Vagina (tissue), 2 donors: ENCODE measurements at regions not wholly inside any gene's neighbourhood (a gene's known extent, or its start where the extent isn't known, plus 50 kb on each side); places are given as distances from the start of the nearest gene placed in this dataset.

ENCODE experiments used
- POLR2AphosphoS5 ChIP-seq, 2 donors: sonication (generic); formaldehyde crosslinking; IDR thresholded peaks; one replicate each; pipeline ENCODE4 v1.9.0; 2017; ENCODE audit warnings: antibody characterized with exemption in 2 of 2, mild to moderate bottlenecking in 2 of 2, low read depth in 1 of 2; ENCODE audit not compliant: insufficient read depth in 1 of 2
- TF ChIP-seq, protein P1 (sequence below), 3 experiments: fragments of 450-650 bp in 2 of 3; fragments of 200-600 bp in 1 of 3; sonication (generic) in 1 of 3; IDR thresholded peaks; one replicate each; pipeline ENCODE4 v1.5.1; 2017 to 2019; ENCODE audit warnings: antibody characterized with exemption in 3 of 3, mild to moderate bottlenecking in 2 of 3, moderate library complexity in 2 of 3

DNA sequence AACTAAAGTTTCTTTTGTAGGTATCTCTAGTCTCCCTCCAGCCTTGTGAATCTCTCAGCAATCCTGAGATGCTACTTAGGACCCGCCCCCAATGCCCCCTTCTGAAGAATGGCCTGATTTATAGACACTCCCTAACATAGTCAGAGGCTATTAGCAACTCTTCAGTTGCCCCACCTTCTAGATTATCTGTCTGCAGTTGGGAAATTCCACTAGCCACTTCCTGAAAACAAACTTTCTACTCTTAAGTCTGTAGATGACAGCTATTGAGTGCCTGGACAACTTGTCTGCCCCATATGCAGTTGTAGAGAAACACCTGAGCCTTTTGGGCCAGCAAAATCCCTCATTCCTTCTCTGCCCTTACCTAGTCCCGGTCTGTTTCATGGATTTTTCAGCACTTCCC lies 188.2 kb upstream of the PREP start:
- TF ChIP-seq, protein P1, sequence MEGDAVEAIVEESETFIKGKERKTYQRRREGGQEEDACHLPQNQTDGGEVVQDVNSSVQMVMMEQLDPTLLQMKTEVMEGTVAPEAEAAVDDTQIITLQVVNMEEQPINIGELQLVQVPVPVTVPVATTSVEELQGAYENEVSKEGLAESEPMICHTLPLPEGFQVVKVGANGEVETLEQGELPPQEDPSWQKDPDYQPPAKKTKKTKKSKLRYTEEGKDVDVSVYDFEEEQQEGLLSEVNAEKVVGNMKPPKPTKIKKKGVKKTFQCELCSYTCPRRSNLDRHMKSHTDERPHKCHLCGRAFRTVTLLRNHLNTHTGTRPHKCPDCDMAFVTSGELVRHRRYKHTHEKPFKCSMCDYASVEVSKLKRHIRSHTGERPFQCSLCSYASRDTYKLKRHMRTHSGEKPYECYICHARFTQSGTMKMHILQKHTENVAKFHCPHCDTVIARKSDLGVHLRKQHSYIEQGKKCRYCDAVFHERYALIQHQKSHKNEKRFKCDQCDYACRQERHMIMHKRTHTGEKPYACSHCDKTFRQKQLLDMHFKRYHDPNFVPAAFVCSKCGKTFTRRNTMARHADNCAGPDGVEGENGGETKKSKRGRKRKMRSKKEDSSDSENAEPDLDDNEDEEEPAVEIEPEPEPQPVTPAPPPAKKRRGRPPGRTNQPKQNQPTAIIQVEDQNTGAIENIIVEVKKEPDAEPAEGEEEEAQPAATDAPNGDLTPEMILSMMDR (IDR thresholded peaks at IDR 0.05), result no peak
- no peak for TF ChIP-seq POLR2AphosphoS5 (IDR thresholded peaks at IDR 0.05; ENCODE audit: insufficient read depth in 1 of 2, low read depth in 1 of 2)
